A549 (cell line): ENCODE measurements at regions not wholly inside any gene's neighbourhood (a gene's known extent, or its start where the extent isn't known, plus 50 kb on each side); places are given as distances from the start of the nearest gene placed in this dataset.

ENCODE experiments used
- CHD2 ChIP-seq: fragments of 150-350 bp; IDR thresholded peaks from 2 replicates; pipeline ENCODE4 v1.6.1; 2014; ENCODE audit warnings: low read length; ENCODE audit not compliant: partially characterized antibody
- CTCF ChIP-seq: fragments of >200 bp; sonication (Bioruptor Twin); formaldehyde crosslinking; IDR thresholded peaks from 3 replicates; pipeline ENCODE4 v1.5.1; 2016
- EHMT2 ChIP-seq: fragments of 200-600 bp; sonication (generic); IDR thresholded peaks from 2 replicates; pipeline ENCODE4 v1.6.1; 2016; ENCODE audit warnings: antibody characterized with exemption, low read depth, mild to moderate bottlenecking, moderate library complexity
- EP300 ChIP-seq, 2 experiments: fragments of >200 bp; sonication (Bioruptor Twin); formaldehyde crosslinking; IDR thresholded peaks; 2 replicates in 1 of 2; 3 replicates in 1 of 2; pipeline ENCODE4 v1.6.1; 2016 to 2017
- ESRRA ChIP-seq: fragments of 150-350 bp; IDR thresholded peaks from 2 replicates; pipeline ENCODE4 v1.6.1; 2014; ENCODE audit warnings: mild to moderate bottlenecking, low read length, borderline replicate concordance
- GATA3 ChIP-seq: IDR thresholded peaks from 2 replicates; pipeline ENCODE4 v1.6.1; 2012; ENCODE audit warnings: borderline replicate concordance
- JUN ChIP-seq, 2 experiments: fragments of >200 bp; sonication (Bioruptor Twin); formaldehyde crosslinking; IDR thresholded peaks; 2 replicates in 1 of 2; 3 replicates in 1 of 2; pipeline ENCODE4 v1.6.1; 2016 to 2017
- MAX ChIP-seq: IDR thresholded peaks from 2 replicates; pipeline ENCODE4 v1.6.1; 2012
- POLR2A ChIP-seq: IDR thresholded peaks from 2 replicates; pipeline ENCODE4 v1.6.1; 2012; ENCODE audit warnings: mild to moderate bottlenecking, low read length
- RAD21 ChIP-seq, 2 experiments: fragments of >200 bp in 1 of 2; sonication (Bioruptor Twin) in 1 of 2; formaldehyde crosslinking in 1 of 2; IDR thresholded peaks in 1 of 2; conservative IDR thresholded peaks in 1 of 2; 2 replicates in 1 of 2; 3 replicates in 1 of 2; pipeline ENCODE4 v1.6.1; 2012 to 2018; ENCODE audit warnings: inconsistent platforms in 1 of 2
- REST ChIP-seq: fragments of 200-600 bp; sonication (generic); IDR thresholded peaks from 2 replicates; pipeline ENCODE4 v1.6.1; 2016; ENCODE audit warnings: antibody characterized with exemption, mild to moderate bottlenecking, moderate library complexity
- SREBF2 ChIP-seq: fragments of 450-650 bp; IDR thresholded peaks from 2 replicates; pipeline ENCODE4 v1.6.1; 2014; ENCODE audit warnings: mild to moderate bottlenecking, moderate library complexity
- TF ChIP-seq, protein P1 (sequence below): fragments of >200 bp; sonication (Bioruptor Twin); formaldehyde crosslinking; IDR thresholded peaks from 3 replicates; pipeline ENCODE4 v1.6.1; 2016

DNA sequence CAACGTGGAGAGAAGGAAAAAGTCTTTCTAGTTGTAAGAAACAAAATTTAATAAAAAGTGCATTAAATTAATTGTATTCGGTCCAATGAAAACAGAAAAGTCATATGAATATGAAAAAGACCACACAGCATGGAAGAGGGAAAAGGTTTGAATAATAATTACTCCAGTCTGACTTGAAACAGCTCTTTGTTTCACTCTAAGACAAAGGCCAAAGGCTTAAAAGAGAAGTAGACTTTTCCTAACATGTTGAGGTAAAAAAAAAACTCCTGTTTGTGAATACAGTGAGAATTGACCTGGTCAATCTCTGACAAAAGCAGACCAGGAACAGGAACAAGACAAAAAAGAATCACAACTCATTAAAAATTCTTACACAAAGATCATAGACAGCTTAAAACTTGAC is 429.8 kb downstream of the TOX3 start:
- TF ChIP-seq CTCF, result no peak
- no peak for TF ChIP-seq CHD2
- TF ChIP-seq, protein P1, sequence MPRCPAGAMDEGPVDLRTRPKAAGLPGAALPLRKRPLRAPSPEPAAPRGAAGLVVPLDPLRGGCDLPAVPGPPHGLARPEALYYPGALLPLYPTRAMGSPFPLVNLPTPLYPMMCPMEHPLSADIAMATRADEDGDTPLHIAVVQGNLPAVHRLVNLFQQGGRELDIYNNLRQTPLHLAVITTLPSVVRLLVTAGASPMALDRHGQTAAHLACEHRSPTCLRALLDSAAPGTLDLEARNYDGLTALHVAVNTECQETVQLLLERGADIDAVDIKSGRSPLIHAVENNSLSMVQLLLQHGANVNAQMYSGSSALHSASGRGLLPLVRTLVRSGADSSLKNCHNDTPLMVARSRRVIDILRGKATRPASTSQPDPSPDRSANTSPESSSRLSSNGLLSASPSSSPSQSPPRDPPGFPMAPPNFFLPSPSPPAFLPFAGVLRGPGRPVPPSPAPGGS, result no peak
- no peak for TF ChIP-seq JUN (IDR thresholded peaks at IDR 0.05)
- TF ChIP-seq MAX, result no peak
- TF ChIP-seq REST, result no peak
- no peak for TF ChIP-seq ESRRA
- TF ChIP-seq GATA3, result no peak
- TF ChIP-seq SREBF2, result no peak
- no peak for TF ChIP-seq RAD21 (conservative IDR thresholded peaks at IDR 0.05 in 1 of 2, IDR thresholded peaks at IDR 0.05 in 1 of 2)
- no peak for TF ChIP-seq POLR2A
- no peak for TF ChIP-seq EP300 (IDR thresholded peaks at IDR 0.05)
- no peak for TF ChIP-seq EHMT2
